Stimulated activated CD4-positive, alpha-beta T cell treated with anti-CD3 and anti-CD28 coated beads, Interleukin-15, amount 100 ng/mL, for 1 hour (primary cell): ENCODE measurements at regions not wholly inside any gene's neighbourhood (a gene's known extent, or its start where the extent isn't known, plus 50 kb on each side); places are given as distances from the start of the nearest gene placed in this dataset.

Source experiments
- DNase-seq, 2 donors: peaks; one replicate each; pipeline ENCODE4 v3.0.0-alpha.2; 2020; ENCODE audit warnings: low read depth in 1 of 2, low spot score in 1 of 2

- no peak for DNase-seq
These were observed 138.6 kb upstream of the TSC22D2 start for GRCh38 chr3:150269526-150269925.

GRCh38 chr3:150268426-150269391 is 139.4 kb upstream of the TSC22D2 start:
- no peak for DNase-seq

GRCh38 chr3:150267288-150267687 is 140.8 kb upstream of the TSC22D2 start:
- DNase-seq = no peak

- no peak for DNase-seq
These were observed 142.8 kb upstream of the TSC22D2 start for GRCh38 chr3:150265305-150265704.

GRCh38 chr3:150264561-150265279 is 143.4 kb upstream of the TSC22D2 start:
- DNase-seq = no peak

- DNase-seq = no peak
These were observed 146.1 kb upstream of the TSC22D2 start for GRCh38 chr3:150261958-150262357.

GRCh38 chr3:150261418-150261817 is 146.7 kb upstream of the TSC22D2 start:
- DNase-seq = no peak

GRCh38 chr3:150260398-150260710 is 147.7 kb upstream of the TSC22D2 start:
- DNase-seq = no peak

GRCh38 chr3:150259526-150260397 is 148.3 kb upstream of the TSC22D2 start:
- no peak for DNase-seq

GRCh38 chr3:150256782-150257181 is 151.3 kb upstream of the TSC22D2 start:
- DNase-seq = no peak

GRCh38 chr3:150256318-150256717 is 151.8 kb upstream of the TSC22D2 start:
- DNase-seq = no peak

- no peak for DNase-seq
These were observed 152.3 kb upstream of the TSC22D2 start for GRCh38 chr3:150255826-150256225.

- no peak for DNase-seq
These were observed 152.7 kb upstream of the TSC22D2 start for GRCh38 chr3:150255413-150255812.

- no peak for DNase-seq
These were observed 153.8 kb upstream of the TSC22D2 start for GRCh38 chr3:150254309-150254708.

GRCh38 chr3:150253622-150254021 is 154.5 kb upstream of the TSC22D2 start:
- no peak for DNase-seq

GRCh38 chr3:150252462-150252861 is 155.6 kb upstream of the TSC22D2 start:
- DNase-seq = no peak

GRCh38 chr3:150251187-150252062 is 156.7 kb upstream of the TSC22D2 start:
- DNase-seq = no peak

- DNase-seq = no peak
These were observed 158.2 kb upstream of the TSC22D2 start for GRCh38 chr3:150249779-150250470.

- DNase-seq = no peak
These were observed 159.0 kb upstream of the TSC22D2 start for GRCh38 chr3:150248888-150249681.
